SH-SY5Y (cell line): ENCODE measurements at regions not wholly inside any gene's neighbourhood (a gene's known extent, or its start where the extent isn't known, plus 50 kb on each side); places are given as distances from the start of the nearest gene placed in this dataset.

Experiments
- GATA2 ChIP-seq: IDR thresholded peaks from 2 replicates; pipeline ENCODE4 v1.6.1; 2011; ENCODE audit warnings: mild to moderate bottlenecking, low read depth, low read length
- GATA3 ChIP-seq: IDR thresholded peaks from 2 replicates; pipeline ENCODE4 v1.6.1; 2011; ENCODE audit warnings: low read depth, mild to moderate bottlenecking, low read length, moderate library complexity

- TF ChIP-seq GATA2, result no peak
- no peak for TF ChIP-seq GATA3
These were observed 171.3 kb upstream of the AJAP1 start for GRCh38 chr1:4483021-4483625.

GRCh38 chr1:4485398-4485797, 169.0 kb upstream of the AJAP1 start:
- TF ChIP-seq GATA3 (no peak), GATA2 (peak; percentile 67; the same call in 1 of the 2 replicates)

GRCh38 chr1:4485878-4486277, 168.5 kb upstream of the AJAP1 start:
- no peak for TF ChIP-seq GATA3

GRCh38 chr1:4486408-4487120, 167.8 kb upstream of the AJAP1 start:
- no peak for TF ChIP-seq GATA2
- TF ChIP-seq GATA3, result no peak

- TF ChIP-seq GATA3 (no peak), GATA2 (no peak)
These were observed 166.4 kb upstream of the AJAP1 start for GRCh38 chr1:4488018-4488417.

- TF ChIP-seq GATA3, result no peak
- TF ChIP-seq GATA2, result no peak
These were observed 164.9 kb upstream of the AJAP1 start for GRCh38 chr1:4489486-4489885.

GRCh38 chr1:4494027-4494426, 160.4 kb upstream of the AJAP1 start:
- TF ChIP-seq GATA2, result no peak
- TF ChIP-seq GATA3, result no peak

GRCh38 chr1:4494558-4494957, 159.9 kb upstream of the AJAP1 start:
- TF ChIP-seq GATA2 (no peak), GATA3 (no peak)

GRCh38 chr1:4495809-4496208, 158.6 kb upstream of the AJAP1 start:
- no peak for TF ChIP-seq GATA3
- no peak for TF ChIP-seq GATA2

- TF ChIP-seq GATA2, result no peak
These were observed 154.0 kb upstream of the AJAP1 start for GRCh38 chr1:4500441-4500840.

- no peak for TF ChIP-seq GATA3
- TF ChIP-seq GATA2, result no peak
These were observed 147.8 kb upstream of the AJAP1 start for GRCh38 chr1:4506591-4506990.

- TF ChIP-seq GATA2 (no peak), GATA3 (no peak)
These were observed 145.2 kb upstream of the AJAP1 start for GRCh38 chr1:4509206-4509605.

GRCh38 chr1:4510276-4510691, 144.1 kb upstream of the AJAP1 start:
- TF ChIP-seq GATA3 (no peak), GATA2 (no peak)

- TF ChIP-seq GATA2, result no peak
- no peak for TF ChIP-seq GATA3
These were observed 143.0 kb upstream of the AJAP1 start for GRCh38 chr1:4511374-4511773.

- TF ChIP-seq GATA2 (no peak), GATA3 (no peak)
These were observed 141.8 kb upstream of the AJAP1 start for GRCh38 chr1:4512636-4513035.

GRCh38 chr1:4513685-4514084, 140.7 kb upstream of the AJAP1 start:
- no peak for TF ChIP-seq GATA2
